SK-N-SH treated with all-trans-retinoic acid at 6 μM for 48 hours (cell line): ENCODE measurements at regions not wholly inside any gene's neighbourhood (a gene's known extent, or its start where the extent isn't known, plus 50 kb on each side); places are given as distances from the start of the nearest gene placed in this dataset.

ENCODE experiments used
- GLIS3 ChIP-seq: fragments of 250-450 bp; sonication (Bioruptor Pico); IDR thresholded peaks from 2 replicates; pipeline ENCODE4 v1.5.0; 2020; ENCODE audit warnings: mild to moderate bottlenecking, moderate library complexity
- RARB ChIP-seq: fragments of 250-450 bp; sonication (Bioruptor Pico); IDR thresholded peaks from 2 replicates; pipeline ENCODE4 v1.8.0; 2021; ENCODE audit warnings: mild to moderate bottlenecking, moderate library complexity
- TOX ChIP-seq: fragments of 250-450 bp; sonication (Bioruptor Pico); IDR thresholded peaks from 2 replicates; pipeline ENCODE4 v1.8.0; 2021; ENCODE audit warnings: mild to moderate bottlenecking, moderate library complexity, borderline replicate concordance
- ZFP3 ChIP-seq: fragments of 250-450 bp; sonication (Bioruptor Pico); IDR thresholded peaks from 2 replicates; pipeline ENCODE4 v1.5.0; 2020; ENCODE audit warnings: mild to moderate bottlenecking, moderate library complexity
- ZFP30 ChIP-seq: fragments of 450-650 bp; formaldehyde crosslinking; IDR thresholded peaks from 2 replicates; pipeline ENCODE4 v1.5.0; 2022; ENCODE audit warnings: mild to moderate bottlenecking, moderate library complexity
- ZNF70 ChIP-seq: fragments of 450-650 bp; formaldehyde crosslinking; IDR thresholded peaks from 2 replicates; pipeline ENCODE4 v1.5.0; 2020; ENCODE audit warnings: mild to moderate bottlenecking, moderate library complexity
- TF ChIP-seq, protein P1 (sequence below): fragments of 250-450 bp; sonication (Bioruptor Pico); IDR thresholded peaks from 2 replicates; pipeline ENCODE4 v1.8.0; 2021; ENCODE audit warnings: low read depth, mild to moderate bottlenecking, moderate library complexity, borderline replicate concordance
- TF ChIP-seq, protein P2 (sequence below): fragments of 250-450 bp; sonication (Bioruptor Pico); IDR thresholded peaks from 2 replicates; pipeline ENCODE4 v1.8.0; 2020; ENCODE audit warnings: mild to moderate bottlenecking, moderate library complexity, borderline replicate concordance
- TF ChIP-seq, protein P3 (sequence below): fragments of 250-450 bp; sonication (Bioruptor Pico); IDR thresholded peaks from 2 replicates; pipeline ENCODE4 v1.5.1; 2020; ENCODE audit warnings: low read depth, mild to moderate bottlenecking, moderate library complexity

DNA sequence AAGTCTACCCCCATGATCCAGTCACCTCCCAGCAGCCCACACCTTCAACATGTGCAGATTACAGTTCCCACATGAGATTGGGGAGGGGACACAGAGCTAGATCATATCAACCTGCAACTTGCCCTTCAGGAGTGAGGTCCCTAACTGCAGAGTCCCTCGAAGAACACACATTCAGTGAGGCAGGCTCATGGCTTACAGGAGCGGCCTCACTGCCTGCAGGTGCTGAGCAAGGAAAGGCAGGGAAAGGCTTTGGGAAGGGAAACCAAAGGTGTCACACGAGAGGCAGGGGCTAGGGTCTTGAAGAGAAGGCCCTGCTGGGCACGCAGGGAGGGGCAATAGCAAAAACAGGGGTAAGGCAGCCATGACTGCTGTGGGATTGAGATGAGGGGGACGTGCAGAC, 182.4 kb upstream of the CHRNA7 start:
- TF ChIP-seq, protein P1, sequence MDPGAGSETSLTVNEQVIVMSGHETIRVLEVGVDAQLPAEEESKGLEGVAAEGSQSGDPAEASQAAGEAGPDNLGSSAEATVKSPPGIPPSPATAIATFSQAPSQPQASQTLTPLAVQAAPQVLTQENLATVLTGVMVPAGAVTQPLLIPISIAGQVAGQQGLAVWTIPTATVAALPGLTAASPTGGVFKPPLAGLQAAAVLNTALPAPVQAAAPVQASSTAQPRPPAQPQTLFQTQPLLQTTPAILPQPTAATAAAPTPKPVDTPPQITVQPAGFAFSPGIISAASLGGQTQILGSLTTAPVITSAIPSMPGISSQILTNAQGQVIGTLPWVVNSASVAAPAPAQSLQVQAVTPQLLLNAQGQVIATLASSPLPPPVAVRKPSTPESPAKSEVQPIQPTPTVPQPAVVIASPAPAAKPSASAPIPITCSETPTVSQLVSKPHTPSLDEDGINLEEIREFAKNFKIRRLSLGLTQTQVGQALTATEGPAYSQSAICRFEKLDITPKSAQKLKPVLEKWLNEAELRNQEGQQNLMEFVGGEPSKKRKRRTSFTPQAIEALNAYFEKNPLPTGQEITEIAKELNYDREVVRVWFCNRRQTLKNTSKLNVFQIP (CRISPR knock-in tag), result no peak
- TF ChIP-seq, protein P2, sequence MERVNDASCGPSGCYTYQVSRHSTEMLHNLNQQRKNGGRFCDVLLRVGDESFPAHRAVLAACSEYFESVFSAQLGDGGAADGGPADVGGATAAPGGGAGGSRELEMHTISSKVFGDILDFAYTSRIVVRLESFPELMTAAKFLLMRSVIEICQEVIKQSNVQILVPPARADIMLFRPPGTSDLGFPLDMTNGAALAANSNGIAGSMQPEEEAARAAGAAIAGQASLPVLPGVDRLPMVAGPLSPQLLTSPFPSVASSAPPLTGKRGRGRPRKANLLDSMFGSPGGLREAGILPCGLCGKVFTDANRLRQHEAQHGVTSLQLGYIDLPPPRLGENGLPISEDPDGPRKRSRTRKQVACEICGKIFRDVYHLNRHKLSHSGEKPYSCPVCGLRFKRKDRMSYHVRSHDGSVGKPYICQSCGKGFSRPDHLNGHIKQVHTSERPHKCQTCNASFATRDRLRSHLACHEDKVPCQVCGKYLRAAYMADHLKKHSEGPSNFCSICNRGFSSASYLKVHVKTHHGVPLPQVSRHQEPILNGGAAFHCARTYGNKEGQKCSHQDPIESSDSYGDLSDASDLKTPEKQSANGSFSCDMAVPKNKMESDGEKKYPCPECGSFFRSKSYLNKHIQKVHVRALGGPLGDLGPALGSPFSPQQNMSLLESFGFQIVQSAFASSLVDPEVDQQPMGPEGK (CRISPR knock-in tag), result no peak
- TF ChIP-seq RARB (CRISPR knock-in tag), result no peak
- no peak for TF ChIP-seq ZFP3
- no peak for TF ChIP-seq TOX (CRISPR knock-in tag)
- no peak for TF ChIP-seq GLIS3 (CRISPR knock-in tag)
- no peak for TF ChIP-seq ZNF70 (CRISPR knock-in tag)
- TF ChIP-seq, protein P3, sequence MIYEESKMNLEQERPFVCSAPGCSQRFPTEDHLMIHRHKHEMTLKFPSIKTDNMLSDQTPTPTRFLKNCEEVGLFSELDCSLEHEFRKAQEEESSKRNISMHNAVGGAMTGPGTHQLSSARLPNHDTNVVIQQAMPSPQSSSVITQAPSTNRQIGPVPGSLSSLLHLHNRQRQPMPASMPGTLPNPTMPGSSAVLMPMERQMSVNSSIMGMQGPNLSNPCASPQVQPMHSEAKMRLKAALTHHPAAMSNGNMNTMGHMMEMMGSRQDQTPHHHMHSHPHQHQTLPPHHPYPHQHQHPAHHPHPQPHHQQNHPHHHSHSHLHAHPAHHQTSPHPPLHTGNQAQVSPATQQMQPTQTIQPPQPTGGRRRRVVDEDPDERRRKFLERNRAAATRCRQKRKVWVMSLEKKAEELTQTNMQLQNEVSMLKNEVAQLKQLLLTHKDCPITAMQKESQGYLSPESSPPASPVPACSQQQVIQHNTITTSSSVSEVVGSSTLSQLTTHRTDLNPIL, result no peak
- TF ChIP-seq ZFP30 (CRISPR knock-in tag), result no peak
